Stimulated activated CD4-positive, alpha-beta T cell treated with anti-CD3 and anti-CD28 coated beads, Interleukin-15, amount 100 ng/mL, for 1 hour (primary cell): ENCODE measurements at regions not wholly inside any gene's neighbourhood (a gene's known extent, or its start where the extent isn't known, plus 50 kb on each side); places are given as distances from the start of the nearest gene placed in this dataset.
"Not testable (repeated sequence)": the region's sequence is repeated elsewhere in the genome, so short reads cannot be mapped to it uniquely, and the experiment has no call there.

ENCODE experiments used
- DNase-seq, 2 donors: peaks; one replicate each; pipeline ENCODE4 v3.0.0-alpha.2; 2020; ENCODE audit warnings: low read depth in 1 of 2, low spot score in 1 of 2

- peak in 1 of 2 donors; percentile 62 for DNase-seq
These were observed 96.1 kb upstream of the CHD2 start for GRCh38 chr15:92803852-92804609.

GRCh38 chr15:92804610-92804936 is 95.6 kb upstream of the CHD2 start:
- DNase-seq, result not testable (repeated sequence)

- no peak for DNase-seq
These were observed 94.9 kb upstream of the CHD2 start for GRCh38 chr15:92805080-92805690.

GRCh38 chr15:92806171-92806570 is 94.0 kb upstream of the CHD2 start:
- not testable (repeated sequence) for DNase-seq

GRCh38 chr15:92806763-92807162 is 93.4 kb upstream of the CHD2 start:
- DNase-seq, result no peak

GRCh38 chr15:92807971-92808571 is 92.1 kb upstream of the CHD2 start:
- no peak for DNase-seq

- DNase-seq, result no peak
These were observed 91.5 kb upstream of the CHD2 start for GRCh38 chr15:92808598-92809063.

- DNase-seq, result peak; percentile 98
These were observed 90.9 kb upstream of the CHD2 start for GRCh38 chr15:92809064-92809879.

- DNase-seq, result no peak
These were observed 90.2 kb upstream of the CHD2 start for GRCh38 chr15:92809880-92810361.

GRCh38 chr15:92810418-92811138 is 89.5 kb upstream of the CHD2 start:
- no peak for DNase-seq

GRCh38 chr15:92811148-92811913 is 88.8 kb upstream of the CHD2 start:
- DNase-seq, result no peak

GRCh38 chr15:92812271-92812670 is 87.9 kb upstream of the CHD2 start:
- no peak for DNase-seq

- DNase-seq, result no peak
These were observed 86.6 kb upstream of the CHD2 start for GRCh38 chr15:92813485-92813884.

- no peak for DNase-seq
These were observed 82.7 kb upstream of the CHD2 start for GRCh38 chr15:92817339-92817886.

- no peak for DNase-seq
These were observed 81.4 kb upstream of the CHD2 start for GRCh38 chr15:92818651-92819277.

GRCh38 chr15:92819278-92820235 is 80.6 kb upstream of the CHD2 start:
- no peak for DNase-seq

GRCh38 chr15:92820236-92821021 is 79.7 kb upstream of the CHD2 start:
- DNase-seq, result peak; percentile 75 to 77
